ENCODE measurements at regions not wholly inside any gene's neighbourhood (a gene's known extent, or its start where the extent isn't known, plus 50 kb on each side); places are given as distances from the start of the nearest gene placed in this dataset.

DNA sequence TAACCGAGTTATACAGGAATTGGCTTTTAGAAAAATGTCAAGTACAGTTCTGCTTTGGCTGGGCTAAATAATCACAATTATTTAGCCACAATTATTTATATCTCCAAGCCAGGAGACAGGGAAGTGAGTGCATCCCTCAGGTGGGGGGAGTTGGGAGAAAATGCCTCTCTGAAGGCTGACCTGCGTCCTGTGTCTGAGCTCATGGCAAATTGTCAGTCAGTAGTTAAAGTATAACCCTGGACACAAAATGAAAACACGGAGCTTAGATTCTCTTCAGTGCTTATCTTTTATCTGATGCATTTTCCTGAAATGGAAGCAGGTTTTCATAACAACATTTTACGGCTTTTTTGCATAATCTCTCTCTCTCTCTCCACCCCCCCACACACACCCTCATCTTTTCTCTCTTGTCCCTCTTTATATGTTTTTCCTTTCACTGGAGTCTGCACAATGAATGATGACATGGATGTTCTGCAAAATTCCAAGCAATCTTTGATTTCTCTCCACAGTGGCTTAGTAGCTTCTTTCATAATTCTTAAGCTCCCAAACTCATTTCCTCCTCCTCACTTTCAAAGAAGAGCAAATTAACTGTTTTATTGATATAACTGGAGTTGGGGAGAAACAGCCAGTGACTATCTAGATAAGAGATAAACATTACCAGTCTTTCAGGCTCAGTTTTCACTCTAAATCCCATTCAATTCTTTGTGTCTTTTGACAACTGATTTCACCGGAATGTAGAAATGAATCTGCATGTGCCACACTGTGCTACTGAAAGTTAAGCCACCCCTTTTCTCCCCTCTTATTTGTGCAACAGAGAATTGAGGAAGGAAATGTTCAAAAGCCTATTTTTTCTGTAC is 521.4 kb upstream of the GHITM start:
- TF ChIP-seq, protein P1, sequence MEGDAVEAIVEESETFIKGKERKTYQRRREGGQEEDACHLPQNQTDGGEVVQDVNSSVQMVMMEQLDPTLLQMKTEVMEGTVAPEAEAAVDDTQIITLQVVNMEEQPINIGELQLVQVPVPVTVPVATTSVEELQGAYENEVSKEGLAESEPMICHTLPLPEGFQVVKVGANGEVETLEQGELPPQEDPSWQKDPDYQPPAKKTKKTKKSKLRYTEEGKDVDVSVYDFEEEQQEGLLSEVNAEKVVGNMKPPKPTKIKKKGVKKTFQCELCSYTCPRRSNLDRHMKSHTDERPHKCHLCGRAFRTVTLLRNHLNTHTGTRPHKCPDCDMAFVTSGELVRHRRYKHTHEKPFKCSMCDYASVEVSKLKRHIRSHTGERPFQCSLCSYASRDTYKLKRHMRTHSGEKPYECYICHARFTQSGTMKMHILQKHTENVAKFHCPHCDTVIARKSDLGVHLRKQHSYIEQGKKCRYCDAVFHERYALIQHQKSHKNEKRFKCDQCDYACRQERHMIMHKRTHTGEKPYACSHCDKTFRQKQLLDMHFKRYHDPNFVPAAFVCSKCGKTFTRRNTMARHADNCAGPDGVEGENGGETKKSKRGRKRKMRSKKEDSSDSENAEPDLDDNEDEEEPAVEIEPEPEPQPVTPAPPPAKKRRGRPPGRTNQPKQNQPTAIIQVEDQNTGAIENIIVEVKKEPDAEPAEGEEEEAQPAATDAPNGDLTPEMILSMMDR (IDR thresholded peaks at IDR 0.05): no peak
- TF ChIP-seq POLR2A (IDR thresholded peaks at IDR 0.05) (no peak), EP300 (IDR thresholded peaks at IDR 0.05) (no peak), POLR2AphosphoS5 (IDR thresholded peaks at IDR 0.05) (no peak)
